HCT116 (cell line): ENCODE measurements at regions not wholly inside any gene's neighbourhood (a gene's known extent, or its start where the extent isn't known, plus 50 kb on each side); places are given as distances from the start of the nearest gene placed in this dataset.

Experiments used
- ATAC-seq: fragments of 200-7000 bp; cut with Tn5 transposase; 2 replicates; pipeline ENCODE4 v1.9.1; 2020; ENCODE audit warnings: mild to moderate bottlenecking, moderate library complexity
- BruUV-seq: library from RNA; stranded (reverse); fragments of 400-500 nt; replicated peaks from 2 replicates; lab custom pipeline; 2021; lab: Mats Ljungman, UMichigan
- CTCF ChIA-PET: fragments of 300-600 bp; sonication (Branson Sonifier 250); formaldehyde crosslinking; loops from one replicate; lab custom pipeline; 2021; ENCODE audit warnings: antibody characterized with exemption; lab: Charles Lee
- POLR2A ChIA-PET: fragments of 300-600, 350-600 bp; sonication (Branson Sonifier 250); formaldehyde crosslinking; loops from one replicate; lab custom pipeline; 2021; ENCODE audit warnings: antibody characterized with exemption; lab: Charles Lee
- RAD21 ChIA-PET, 2 experiments: fragments of 300-600 bp; sonication (Branson Sonifier 250); formaldehyde crosslinking; loops; one replicate each; lab custom pipeline; 2023; ENCODE audit warnings: low total read pairs in 2 of 2; ENCODE audit not compliant: uncharacterized antibody in 2 of 2, unreplicated experiment in 2 of 2, low non-redundant PET in 1 of 2; lab: Charles Lee
- DNase-seq: peaks from one replicate; pipeline ENCODE4 v3.0.0-alpha.2; 2010; ENCODE audit warnings: low read depth, low spot score
- H2AFZ ChIP-seq: fragments of 200-600 bp; shearing (Covaris generic), sonication (generic); 2 replicates; pipeline ENCODE4 v1.6.1; 2017; ENCODE audit warnings: low read depth, mixed run types, mixed read lengths, antibody characterized with exemption, low read length; ENCODE audit not compliant: poor library complexity, severe bottlenecking
- H3K27ac ChIP-seq: 2 replicates; pipeline ENCODE4 v1.5.1; 2012; ENCODE audit warnings: low read depth, low read length
- H3K27me3 ChIP-seq: fragments of 200-600 bp; sonication (generic); 2 replicates; pipeline ENCODE4 v1.6.1; 2016; ENCODE audit warnings: mixed run types, low read length, mixed read lengths; ENCODE audit not compliant: insufficient read depth
- H3K36me3 ChIP-seq, 2 experiments: fragments of 200-500 bp in 1 of 2; fragments of 200-600 bp in 1 of 2; sonication (Bioruptor generic) in 1 of 2; sonication (generic) in 1 of 2; 2 replicates each; pipeline versions ENCODE4 v1.5.1 to v1.6.1; 2014 to 2016; ENCODE audit warnings: low read length in 2 of 2, inconsistent platforms in 1 of 2, mixed read lengths in 1 of 2, mixed run types in 1 of 2; ENCODE audit not compliant: insufficient read depth in 2 of 2, control insufficient read depth in 1 of 2
- H3K4me1 ChIP-seq, 2 experiments: fragments of 200-600 bp in 1 of 2; sonication (generic) in 1 of 2; 2 replicates each; pipeline versions ENCODE4 v1.5.1 to v1.6.1; 2012 to 2017; ENCODE audit warnings: low read length in 2 of 2, inconsistent platforms in 1 of 2, mild to moderate bottlenecking in 1 of 2, mixed read lengths in 1 of 2, mixed run types in 1 of 2, moderate library complexity in 1 of 2; ENCODE audit not compliant: insufficient read depth in 2 of 2, control insufficient read depth in 1 of 2
- H3K4me2 ChIP-seq: fragments of 200-600 bp; sonication (generic); 2 replicates; pipeline ENCODE4 v1.6.1; 2017; ENCODE audit warnings: mixed run types, low read length, mixed read lengths
- H3K4me3 ChIP-seq, 2 experiments: fragments of 200-600 bp in 1 of 2; sonication (generic) in 1 of 2; replicated peaks in 1 of 2; 2 replicates each; pipeline ENCODE4 v1.5.1; 2011 to 2016; ENCODE audit warnings: low read length in 2 of 2, control low read depth in 1 of 2, low read depth in 1 of 2, mild to moderate bottlenecking in 1 of 2, mixed read lengths in 1 of 2, mixed run types in 1 of 2
- H3K79me2 ChIP-seq: fragments of 200-600 bp; sonication (generic); 2 replicates; pipeline ENCODE4 v1.6.1; 2017; ENCODE audit warnings: mild to moderate bottlenecking, mixed run types, low read length, moderate library complexity, mixed read lengths; ENCODE audit not compliant: insufficient read depth
- H3K9ac ChIP-seq: fragments of 200-600 bp; sonication (generic); 2 replicates; pipeline ENCODE4 v1.6.1; 2016; ENCODE audit warnings: low read length, mixed read lengths
- H3K9me2 ChIP-seq: fragments of 200-600 bp; sonication (generic), shearing (Covaris generic); 2 replicates; pipeline ENCODE4 v1.6.1; 2017; ENCODE audit warnings: mixed run types, mild to moderate bottlenecking, moderate library complexity; ENCODE audit not compliant: insufficient read depth
- H3K9me3 ChIP-seq, 2 experiments: fragments of 200-500 bp in 1 of 2; fragments of 200-600 bp in 1 of 2; sonication (Bioruptor generic) in 1 of 2; sonication (generic) in 1 of 2; 2 replicates each; pipeline ENCODE4 v1.6.1; 2014 to 2017; ENCODE audit warnings: low read length in 2 of 2, mixed read lengths in 2 of 2, inconsistent platforms in 1 of 2, low read depth in 1 of 2, mild to moderate bottlenecking in 1 of 2, mixed run types in 1 of 2, moderate library complexity in 1 of 2; ENCODE audit not compliant: control insufficient read depth in 1 of 2, insufficient read depth in 1 of 2
- H4K20me1 ChIP-seq: fragments of 200-600 bp; sonication (generic), shearing (Covaris generic); 2 replicates; pipeline ENCODE4 v1.6.1; 2017; ENCODE audit warnings: mixed run types, mild to moderate bottlenecking, moderate library complexity; ENCODE audit not compliant: insufficient read depth
- CBX3 ChIP-seq: IDR thresholded peaks from 2 replicates; pipeline ENCODE4 v1.6.1; 2012; ENCODE audit warnings: low read depth
- ELF1 ChIP-seq: IDR thresholded peaks from 2 replicates; pipeline ENCODE4 v1.6.1; 2012; ENCODE audit warnings: low read depth, borderline replicate concordance
- EZH2 ChIP-seq: fragments of 200-600 bp; sonication (generic); IDR thresholded peaks from 2 replicates; pipeline ENCODE4 v1.6.1; 2017; ENCODE audit warnings: antibody characterized with exemption, mixed run types
- FOSL1 ChIP-seq: IDR thresholded peaks from 2 replicates; pipeline ENCODE4 v1.6.1; 2012; ENCODE audit warnings: low read depth
- JUND ChIP-seq: IDR thresholded peaks from 2 replicates; pipeline ENCODE4 v1.6.1; 2012
- TCF7L2 ChIP-seq: IDR thresholded peaks from 2 replicates; pipeline ENCODE4 v1.7.0; 2011; ENCODE audit warnings: borderline replicate concordance, inconsistent platforms; ENCODE audit not compliant: insufficient read depth, insufficient read length; ENCODE audit errors: extremely low read depth
- ZFX ChIP-seq: fragments of 450-650 bp; IDR thresholded peaks from 2 replicates; pipeline ENCODE4 v1.6.1; 2017
- ZNF274 ChIP-seq: fragments of 200-500 bp; sonication (Bioruptor generic); IDR thresholded peaks from 2 replicates; pipeline ENCODE4 v1.6.1; 2014; ENCODE audit warnings: mild to moderate bottlenecking, low read depth, low read length, inconsistent platforms
- intact Hi-C: fragments of 100-400 bp; cut with micrococcal nuclease; formaldehyde crosslinking; loops from 2 replicates; pipeline ENCODE4 v1.10.0; 2022
- TF ChIP-seq, protein P1 (sequence below): IDR thresholded peaks from 2 replicates; pipeline ENCODE4 v1.6.1; 2012; ENCODE audit warnings: low read depth

DNA sequence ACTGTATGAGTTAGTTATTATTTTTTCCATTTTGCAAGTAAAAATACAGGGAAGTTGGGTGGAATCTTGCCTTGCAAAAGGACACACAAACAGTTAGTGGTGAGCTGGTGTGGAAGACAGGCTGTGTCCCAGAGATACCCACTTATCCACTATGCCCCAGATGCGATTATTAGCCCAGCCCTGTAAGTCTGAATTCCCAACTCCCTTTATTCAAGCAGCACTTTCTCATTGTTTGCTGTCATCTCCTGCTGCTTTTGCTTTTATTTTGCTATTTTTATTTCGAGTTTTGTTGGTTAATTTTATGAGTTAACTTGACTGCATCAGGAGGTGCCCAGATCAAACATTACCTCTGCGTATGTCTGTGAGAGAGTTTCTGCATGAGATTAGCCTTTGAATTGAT is 239.4 kb downstream of the DOK5 start:
- CTCF ChIA-PET: no interaction called here
- no peak overlapping the region for H3K4me2 ChIP-seq
- H3K36me3 ChIP-seq: no peaks in the 10 kb centered on the region
- no TSS peak for BruUV-seq
- no peaks in the 10 kb centered on the region for H3K9me2 ChIP-seq
- H3K79me2 ChIP-seq: no peaks in the 10 kb centered on the region
- H3K4me1 ChIP-seq: no peaks in the 10 kb centered on the region
- POLR2A ChIA-PET: no interaction called here
- DNase-seq (no peak), ATAC-seq (no peak)
- no peaks in the 10 kb centered on the region for H3K27me3 ChIP-seq
- RAD21 ChIA-PET: no interaction called here
- TF ChIP-seq CBX3 (no peak), TCF7L2 (no peak), EZH2 (no peak), JUND (no peak), FOSL1 (no peak), ZFX (no peak), ELF1 (no peak), ZNF274 (no peak)
- TF ChIP-seq, protein P1, sequence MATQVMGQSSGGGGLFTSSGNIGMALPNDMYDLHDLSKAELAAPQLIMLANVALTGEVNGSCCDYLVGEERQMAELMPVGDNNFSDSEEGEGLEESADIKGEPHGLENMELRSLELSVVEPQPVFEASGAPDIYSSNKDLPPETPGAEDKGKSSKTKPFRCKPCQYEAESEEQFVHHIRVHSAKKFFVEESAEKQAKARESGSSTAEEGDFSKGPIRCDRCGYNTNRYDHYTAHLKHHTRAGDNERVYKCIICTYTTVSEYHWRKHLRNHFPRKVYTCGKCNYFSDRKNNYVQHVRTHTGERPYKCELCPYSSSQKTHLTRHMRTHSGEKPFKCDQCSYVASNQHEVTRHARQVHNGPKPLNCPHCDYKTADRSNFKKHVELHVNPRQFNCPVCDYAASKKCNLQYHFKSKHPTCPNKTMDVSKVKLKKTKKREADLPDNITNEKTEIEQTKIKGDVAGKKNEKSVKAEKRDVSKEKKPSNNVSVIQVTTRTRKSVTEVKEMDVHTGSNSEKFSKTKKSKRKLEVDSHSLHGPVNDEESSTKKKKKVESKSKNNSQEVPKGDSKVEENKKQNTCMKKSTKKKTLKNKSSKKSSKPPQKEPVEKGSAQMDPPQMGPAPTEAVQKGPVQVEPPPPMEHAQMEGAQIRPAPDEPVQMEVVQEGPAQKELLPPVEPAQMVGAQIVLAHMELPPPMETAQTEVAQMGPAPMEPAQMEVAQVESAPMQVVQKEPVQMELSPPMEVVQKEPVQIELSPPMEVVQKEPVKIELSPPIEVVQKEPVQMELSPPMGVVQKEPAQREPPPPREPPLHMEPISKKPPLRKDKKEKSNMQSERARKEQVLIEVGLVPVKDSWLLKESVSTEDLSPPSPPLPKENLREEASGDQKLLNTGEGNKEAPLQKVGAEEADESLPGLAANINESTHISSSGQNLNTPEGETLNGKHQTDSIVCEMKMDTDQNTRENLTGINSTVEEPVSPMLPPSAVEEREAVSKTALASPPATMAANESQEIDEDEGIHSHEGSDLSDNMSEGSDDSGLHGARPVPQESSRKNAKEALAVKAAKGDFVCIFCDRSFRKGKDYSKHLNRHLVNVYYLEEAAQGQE: no peak
- no peak overlapping the region for H3K9ac ChIP-seq
- H3K4me3 ChIP-seq: no peak overlapping the region
- intact Hi-C loops: no loop called here
- no peak overlapping the region for H2AFZ ChIP-seq
- H3K27ac ChIP-seq: no peak overlapping the region
- H4K20me1 ChIP-seq: no peaks in the 10 kb centered on the region
- no peaks in the 10 kb centered on the region for H3K9me3 ChIP-seq
